Stomach (tissue), 4 donors: ENCODE measurements at regions not wholly inside any gene's neighbourhood (a gene's known extent, or its start where the extent isn't known, plus 50 kb on each side); places are given as distances from the start of the nearest gene placed in this dataset.

Experiments used
- CTCF ChIP-seq, 7 experiments: fragments of 450-650 bp in 4 of 7; fragments of 200-600 bp in 3 of 7; sonication (generic) in 3 of 7; IDR thresholded peaks; one replicate each; pipeline ENCODE4 v1.5.1; 2016 to 2019; ENCODE audit warnings: antibody characterized with exemption in 7 of 7, control low read depth in 2 of 7, mild to moderate bottlenecking in 1 of 7
- EP300 ChIP-seq: sonication (generic); formaldehyde crosslinking; IDR thresholded peaks from one replicate; pipeline ENCODE4 v1.6.1; 2017; ENCODE audit warnings: antibody characterized with exemption
- POLR2A ChIP-seq, 4 donors: fragments of 450-650 bp; IDR thresholded peaks; one replicate each; pipeline ENCODE4 v1.6.1; 2016; ENCODE audit warnings: antibody characterized with exemption in 4 of 4, control low read depth in 2 of 4, mild to moderate bottlenecking in 1 of 4, moderate library complexity in 1 of 4
- POLR2AphosphoS5 ChIP-seq, 3 donors: sonication (generic); formaldehyde crosslinking; IDR thresholded peaks; one replicate each; pipeline ENCODE4 v1.6.1; 2016; ENCODE audit warnings: antibody characterized with exemption in 3 of 3

DNA sequence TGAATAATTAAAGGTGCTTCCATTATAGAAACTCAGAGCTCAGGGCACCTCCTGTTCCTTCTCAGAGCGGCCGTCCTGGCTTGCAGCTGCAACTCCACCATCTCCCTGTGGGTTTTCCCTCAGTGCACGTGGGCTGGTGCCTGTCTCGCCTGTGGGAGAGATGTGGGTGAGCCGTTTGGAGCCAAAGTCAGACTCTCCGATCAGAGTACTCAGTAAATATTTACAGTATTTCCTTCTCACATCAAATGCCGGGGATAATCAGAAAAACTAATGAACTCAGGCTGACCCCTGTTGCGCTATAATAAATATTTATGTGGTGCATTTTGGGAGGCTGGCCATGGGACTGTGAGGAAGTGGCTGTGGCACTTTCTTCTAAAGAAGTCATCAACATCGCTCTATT is 155.8 kb upstream of the HABP2 start:
- TF ChIP-seq POLR2AphosphoS5 (IDR thresholded peaks at IDR 0.05) (peak in 1 of 3 donors; percentile 12), CTCF (IDR thresholded peaks at IDR 0.05) (no peak), POLR2A (IDR thresholded peaks at IDR 0.05) (no peak), EP300 (no peak)
